HG02870 (cell line): ENCODE measurements at regions not wholly inside any gene's neighbourhood (a gene's known extent, or its start where the extent isn't known, plus 50 kb on each side); places are given as distances from the start of the nearest gene placed in this dataset.
A peak's percentile ranks its signal among the peaks of the same experiment; 100 is the strongest.

Experiments
- ATAC-seq: cut with Tn5 transposase; IDR thresholded peaks from one replicate; pipeline ENCODE4 v1.9.1; 2021; ENCODE audit warnings: mild to moderate bottlenecking, moderate library complexity; ENCODE audit not compliant: unreplicated experiment

- ATAC-seq, result peak; percentile 32
Observed at GRCh38 chr13:40026741-40027140, 371.3 kb downstream of the COG6 start.

- ATAC-seq, result no peak
Observed at GRCh38 chr13:40028446-40028845, 373.0 kb downstream of the COG6 start.

GRCh38 chr13:40031031-40031430 is 375.6 kb downstream of the COG6 start:
- no peak for ATAC-seq

GRCh38 chr13:40039061-40039460 is 383.6 kb downstream of the COG6 start:
- no peak for ATAC-seq

GRCh38 chr13:40042991-40043390 is 387.5 kb downstream of the COG6 start:
- ATAC-seq, result no peak

GRCh38 chr13:40043764-40044163 is 388.3 kb downstream of the COG6 start:
- no peak for ATAC-seq

- peak; percentile 90 for ATAC-seq
Observed at GRCh38 chr13:40047322-40047771, 391.9 kb downstream of the COG6 start.

- no peak for ATAC-seq
Observed at GRCh38 chr13:40048551-40048950, 393.1 kb downstream of the COG6 start.

- ATAC-seq, result no peak
Observed at GRCh38 chr13:40052954-40053353, 397.5 kb downstream of the COG6 start.

- ATAC-seq, result no peak
Observed at GRCh38 chr13:40053401-40053800, 397.9 kb downstream of the COG6 start.

GRCh38 chr13:40054422-40054821 is 399.0 kb downstream of the COG6 start:
- ATAC-seq, result peak; percentile 60

GRCh38 chr13:40056898-40057619 is 401.6 kb downstream of the COG6 start:
- ATAC-seq, result no peak

- ATAC-seq, result no peak
Observed at GRCh38 chr13:40058757-40059236, 403.3 kb downstream of the COG6 start.

GRCh38 chr13:40059540-40060232 is 404.2 kb downstream of the COG6 start:
- no peak for ATAC-seq

- ATAC-seq, result peak; percentile 71
Observed at GRCh38 chr13:40060296-40061007, 405.0 kb downstream of the COG6 start.

- ATAC-seq, result no peak
Observed at GRCh38 chr13:40061466-40062450, 406.3 kb downstream of the COG6 start.

- no peak for ATAC-seq
Observed at GRCh38 chr13:40063278-40063698, 407.8 kb downstream of the COG6 start.

- ATAC-seq, result no peak
Observed at GRCh38 chr13:40063703-40064102, 408.2 kb downstream of the COG6 start.

GRCh38 chr13:40064154-40065097 is 409.0 kb downstream of the COG6 start:
- ATAC-seq, result no peak
